ENCODE measurements at regions not wholly inside any gene's neighbourhood (a gene's known extent, or its start where the extent isn't known, plus 50 kb on each side); places are given as distances from the start of the nearest gene placed in this dataset.
"Not testable (repeated sequence)": the region's sequence is repeated elsewhere in the genome, so short reads cannot be mapped to it uniquely, and the experiment has no call there.

- intact Hi-C loops (cut with DNase I), result no loop called here
- H3K27ac ChIP-seq, result no peak overlapping the region
- no peaks in the 10 kb centered on the region for H3K9me3 ChIP-seq
- WGBS (ENCODE audit: insufficient coverage, low coverage, low lambda C conversion rate, missing lambda C conversion rate), result 58% methylated on average over 2 of the region's 4 CpGs
- ATAC-seq (no peak), DNase-seq (no peak)
- H3K36me3 ChIP-seq, result no peaks in the 10 kb centered on the region
- H3K4me1 ChIP-seq, result no peaks in the 10 kb centered on the region
- no peak for TF ChIP-seq POLR2A (IDR thresholded peaks at IDR 0.05)
- TF ChIP-seq, protein P1, sequence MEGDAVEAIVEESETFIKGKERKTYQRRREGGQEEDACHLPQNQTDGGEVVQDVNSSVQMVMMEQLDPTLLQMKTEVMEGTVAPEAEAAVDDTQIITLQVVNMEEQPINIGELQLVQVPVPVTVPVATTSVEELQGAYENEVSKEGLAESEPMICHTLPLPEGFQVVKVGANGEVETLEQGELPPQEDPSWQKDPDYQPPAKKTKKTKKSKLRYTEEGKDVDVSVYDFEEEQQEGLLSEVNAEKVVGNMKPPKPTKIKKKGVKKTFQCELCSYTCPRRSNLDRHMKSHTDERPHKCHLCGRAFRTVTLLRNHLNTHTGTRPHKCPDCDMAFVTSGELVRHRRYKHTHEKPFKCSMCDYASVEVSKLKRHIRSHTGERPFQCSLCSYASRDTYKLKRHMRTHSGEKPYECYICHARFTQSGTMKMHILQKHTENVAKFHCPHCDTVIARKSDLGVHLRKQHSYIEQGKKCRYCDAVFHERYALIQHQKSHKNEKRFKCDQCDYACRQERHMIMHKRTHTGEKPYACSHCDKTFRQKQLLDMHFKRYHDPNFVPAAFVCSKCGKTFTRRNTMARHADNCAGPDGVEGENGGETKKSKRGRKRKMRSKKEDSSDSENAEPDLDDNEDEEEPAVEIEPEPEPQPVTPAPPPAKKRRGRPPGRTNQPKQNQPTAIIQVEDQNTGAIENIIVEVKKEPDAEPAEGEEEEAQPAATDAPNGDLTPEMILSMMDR (IDR thresholded peaks at IDR 0.05), result no peak
- H3K4me3 ChIP-seq, result no peak overlapping the region
- no peaks in the 10 kb centered on the region for H3K27me3 ChIP-seq
Measured at GRCh38 chr3:197399486-197399885, 101.1 kb upstream of the DLG1 start.

DNA sequence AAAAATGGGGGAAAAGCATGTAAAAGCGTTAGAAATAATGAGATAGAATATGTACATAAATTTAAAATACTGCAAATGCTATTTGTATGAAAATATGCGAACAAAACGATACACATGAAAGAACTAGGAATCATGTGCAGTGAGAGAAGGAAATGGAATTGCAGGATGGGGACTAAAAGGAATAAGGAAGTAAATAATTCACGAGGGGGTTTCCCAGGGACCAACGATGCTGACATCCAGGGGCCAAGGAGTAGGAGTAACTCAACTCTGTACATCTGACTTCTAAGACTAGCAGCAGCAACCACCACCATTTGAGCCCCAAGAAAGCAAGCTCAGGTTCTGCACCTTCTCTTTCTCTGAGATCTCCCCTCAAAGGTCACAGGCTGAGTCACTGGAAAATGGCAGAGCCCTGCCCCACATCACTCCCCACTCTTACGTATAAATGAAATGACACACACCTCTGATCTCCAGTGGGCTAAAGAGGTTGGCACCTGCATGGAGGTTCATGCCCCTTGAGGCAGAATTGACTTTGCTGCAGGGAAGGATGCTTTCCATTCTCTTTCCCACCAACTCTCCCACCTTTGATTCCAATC is 100.0 kb upstream of the DLG1 start:
- no peaks in the 10 kb centered on the region for H3K4me1 ChIP-seq
- no peaks in the 10 kb centered on the region for H3K36me3 ChIP-seq
- WGBS (ENCODE audit: insufficient coverage, low coverage, low lambda C conversion rate, missing lambda C conversion rate), result 50% methylated on average over 5 of the region's 6 CpGs
- H3K27me3 ChIP-seq, result no peaks in the 10 kb centered on the region
- TF ChIP-seq, protein P1 (IDR thresholded peaks at IDR 0.05), result no peak
- TF ChIP-seq POLR2A (IDR thresholded peaks at IDR 0.05), result no peak
- no peak for ATAC-seq
- no peaks in the 10 kb centered on the region for H3K9me3 ChIP-seq
- intact Hi-C loops (cut with DNase I), result no loop called here
- DNase-seq, result no peak
- no peak overlapping the region for H3K4me3 ChIP-seq
- H3K27ac ChIP-seq, result no peak overlapping the region

GRCh38 chr3:197397838-197398237 is 99.4 kb upstream of the DLG1 start:
- no peaks in the 10 kb centered on the region for H3K4me1 ChIP-seq
- TF ChIP-seq, protein P1 (IDR thresholded peaks at IDR 0.05), result no peak
- no peak for TF ChIP-seq POLR2A (IDR thresholded peaks at IDR 0.05)
- H3K4me3 ChIP-seq, result no peak overlapping the region
- 88% methylated on average over 5 of the region's 9 CpGs for WGBS (ENCODE audit: insufficient coverage, low coverage, low lambda C conversion rate, missing lambda C conversion rate)
- DNase-seq (no peak), ATAC-seq (no peak)
- H3K27me3 ChIP-seq, result no peaks in the 10 kb centered on the region
- no peaks in the 10 kb centered on the region for H3K9me3 ChIP-seq
- H3K27ac ChIP-seq, result no peak overlapping the region
- intact Hi-C loops (cut with DNase I), result no loop called here
- no peaks in the 10 kb centered on the region for H3K36me3 ChIP-seq

DNA sequence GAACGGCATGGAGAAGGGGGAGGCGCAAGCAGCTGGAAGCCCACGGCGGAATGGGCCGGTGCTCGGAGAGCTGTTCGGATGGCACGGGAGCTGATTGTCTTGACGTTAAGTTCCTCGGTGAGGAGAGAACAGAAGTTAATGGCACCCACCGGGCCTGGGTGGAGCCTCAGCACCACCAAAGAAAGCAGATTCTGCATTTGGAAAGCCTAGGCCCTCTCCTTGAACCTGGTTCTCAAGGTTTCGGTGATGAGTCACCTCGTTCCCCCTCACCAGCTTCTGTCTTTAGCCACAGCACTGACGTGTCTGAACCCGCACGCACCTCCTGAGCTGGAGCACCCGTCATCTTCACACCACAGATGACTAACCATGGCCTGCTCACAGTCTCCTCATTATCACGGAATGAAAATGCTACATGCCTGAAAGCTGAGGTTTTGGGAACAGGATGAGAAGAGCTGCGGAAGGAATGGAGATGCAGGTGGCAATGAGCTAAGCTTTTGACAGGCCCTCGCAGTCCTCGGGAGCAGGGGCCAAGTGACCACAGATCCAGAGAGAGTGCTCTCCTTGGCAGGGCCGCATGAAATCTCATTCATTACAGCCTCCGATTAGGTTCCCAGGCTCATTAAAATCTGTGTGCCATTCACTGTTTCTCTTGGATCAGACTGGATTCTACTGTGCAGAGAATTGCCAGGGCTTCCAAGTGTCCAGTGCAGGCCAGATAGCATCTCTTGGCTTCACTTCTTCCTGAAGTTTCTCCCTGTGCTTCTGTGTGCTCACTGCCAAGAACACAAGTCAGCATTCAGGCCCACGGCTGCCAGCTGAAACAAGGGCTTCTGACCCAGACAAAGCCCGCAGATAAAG is 96.3 kb upstream of the DLG1 start:
- Histone ChIP-seq H3K27ac (no peak overlapping the region), H3K4me1 (no peaks in the 10 kb centered on the region), H3K9me3 (no peaks in the 10 kb centered on the region), H3K27me3 (no peaks in the 10 kb centered on the region), H3K4me3 (no peak overlapping the region), H3K36me3 (no peaks in the 10 kb centered on the region)
- ATAC-seq (no peak), DNase-seq (no peak)
- no peak for TF ChIP-seq POLR2A (IDR thresholded peaks at IDR 0.05)
- TF ChIP-seq, protein P1 (IDR thresholded peaks at IDR 0.05), result no peak
- WGBS (ENCODE audit: insufficient coverage, low coverage, low lambda C conversion rate, missing lambda C conversion rate), result 75% methylated on average over 12 of the region's 25 CpGs
- intact Hi-C loops (cut with DNase I), result no loop called here

- WGBS (ENCODE audit: insufficient coverage, low coverage, low lambda C conversion rate, missing lambda C conversion rate), result 87% methylated on average over 8 of the region's 8 CpGs
- not testable (repeated sequence) for DNase-seq, H3K9me3 ChIP-seq
Measured at GRCh38 chr3:197394126-197394463, 95.7 kb upstream of the DLG1 start.

More at GRCh38 chr3:197394126-197394463, 95.7 kb upstream of the DLG1 start:
- intact Hi-C loops (cut with DNase I); H3K4me1 ChIP-seq; H3K27me3 ChIP-seq; ATAC-seq; H3K4me3 ChIP-seq; H3K27ac ChIP-seq; H3K36me3 ChIP-seq: not testable (repeated sequence)
